GM18520 (cell line): ENCODE measurements at regions not wholly inside any gene's neighbourhood (a gene's known extent, or its start where the extent isn't known, plus 50 kb on each side); places are given as distances from the start of the nearest gene placed in this dataset.

Source experiments
- ATAC-seq: cut with Tn5 transposase; IDR thresholded peaks from one replicate; pipeline ENCODE4 v1.9.1; 2021; ENCODE audit not compliant: unreplicated experiment

GRCh38 chr10:90579602-90580242 is 278.1 kb downstream of the HTR7 start:
- ATAC-seq: no peak

- ATAC-seq: no peak
Measured at GRCh38 chr10:90583416-90583815, 274.4 kb downstream of the HTR7 start.

- ATAC-seq: no peak
Measured at GRCh38 chr10:90587081-90587491, 270.8 kb downstream of the HTR7 start.

- no peak for ATAC-seq
Measured at GRCh38 chr10:90587561-90587960, 270.3 kb downstream of the HTR7 start.

GRCh38 chr10:90588222-90588621 is 269.6 kb downstream of the HTR7 start:
- no peak for ATAC-seq

GRCh38 chr10:90589825-90590224 is 268.0 kb downstream of the HTR7 start:
- no peak for ATAC-seq

- ATAC-seq: no peak
Measured at GRCh38 chr10:90591629-90592028, 266.2 kb downstream of the HTR7 start.

- no peak for ATAC-seq
Measured at GRCh38 chr10:90592638-90593302, 265.1 kb downstream of the HTR7 start.

- no peak for ATAC-seq
Measured at GRCh38 chr10:90598513-90598912, 259.3 kb downstream of the HTR7 start.

- no peak for ATAC-seq
Measured at GRCh38 chr10:90602862-90603610, 254.8 kb downstream of the HTR7 start.

- ATAC-seq: no peak
Measured at GRCh38 chr10:90604636-90605035, 253.2 kb downstream of the HTR7 start.

GRCh38 chr10:90605506-90605905 is 252.3 kb downstream of the HTR7 start:
- no peak for ATAC-seq

GRCh38 chr10:90612276-90612675 is 245.6 kb downstream of the HTR7 start:
- no peak for ATAC-seq

- no peak for ATAC-seq
Measured at GRCh38 chr10:90614631-90615030, 243.2 kb downstream of the HTR7 start.

GRCh38 chr10:90621577-90621976 is 236.3 kb downstream of the HTR7 start:
- ATAC-seq: no peak

GRCh38 chr10:90635111-90635765 is 222.6 kb downstream of the HTR7 start:
- ATAC-seq: no peak

- ATAC-seq: no peak
Measured at GRCh38 chr10:90640756-90641155, 217.1 kb downstream of the HTR7 start.

GRCh38 chr10:90641731-90642130 is 216.1 kb downstream of the HTR7 start:
- ATAC-seq: no peak

GRCh38 chr10:90642136-90642535 is 215.7 kb downstream of the HTR7 start:
- ATAC-seq: no peak

- no peak for ATAC-seq
Measured at GRCh38 chr10:90642650-90643049, 215.2 kb downstream of the HTR7 start.

GRCh38 chr10:90644165-90644564 is 213.7 kb downstream of the HTR7 start:
- no peak for ATAC-seq

- ATAC-seq: no peak
Measured at GRCh38 chr10:90650858-90651257, 207.0 kb downstream of the HTR7 start.
